K562 (cell line): ENCODE measurements at regions not wholly inside any gene's neighbourhood (a gene's known extent, or its start where the extent isn't known, plus 50 kb on each side); places are given as distances from the start of the nearest gene placed in this dataset.

Experiments
- ATAC-seq: fragments of 200-7000 bp; cut with Tn5 transposase; 3 replicates; pipeline ENCODE4 v1.9.1; 2020; ENCODE audit warnings: moderate library complexity
- BruUV-seq: library from RNA; stranded (reverse); fragments of 400-500 nt; replicated peaks from 2 replicates; lab custom pipeline; 2021; lab: Mats Ljungman, UMichigan
- CTCF ChIA-PET: fragments of 300-600 bp; formaldehyde crosslinking; extraction: SDS; loops from one replicate; lab custom pipeline; 2021; ENCODE audit warnings: low intra/inter-chr PET ratio; lab: Yijun Ruan, JAX
- POLR2A ChIA-PET: fragments of 300-600, 350-650 bp; sonication (Branson Sonifier 250); formaldehyde crosslinking; extraction: SDS; loops from one replicate; lab custom pipeline; 2021; ENCODE audit warnings: antibody characterized with exemption, inconsistent platforms; lab: Yijun Ruan, JAX
- DNase-seq, 4 experiments: peaks; one replicate each; pipeline versions ENCODE4 v3.0.0 to v3.0.0-alpha.2; 2011 to 2018; ENCODE audit warnings: low spot score in 3 of 4, mixed read lengths in 3 of 4; ENCODE audit errors: extremely low read depth in 1 of 4
- FAIRE-seq: peaks from 2 replicates; lab custom pipeline; 2011; peaks lifted over from hg19 to GRCh38; lab: Jason Lieb, UNC
- H2AFZ ChIP-seq: 2 replicates; pipeline ENCODE4 v1.6.0; 2011; ENCODE audit warnings: low read depth, low read length, control low read depth, inconsistent platforms
- H3K27ac ChIP-seq: fragments of 200-600 bp; 3 replicates; pipeline ENCODE4 v1.8.0; 2011; ENCODE audit warnings: low read depth, mild to moderate bottlenecking, control low read depth, inconsistent platforms, low read length, moderate library complexity, mixed read lengths; ENCODE audit errors: extremely low read depth
- H3K27me3 ChIP-seq, 2 experiments: fragments of 300-600 bp in 1 of 2; 2 replicates in 1 of 2; 3 replicates in 1 of 2; pipeline versions ENCODE4 v1.6.0 to v1.8.0; 2011; ENCODE audit warnings: inconsistent platforms in 2 of 2, low read length in 2 of 2, mild to moderate bottlenecking in 1 of 2, mixed read lengths in 1 of 2, moderate library complexity in 1 of 2; ENCODE audit not compliant: control insufficient read depth in 2 of 2, insufficient read depth in 2 of 2
- H3K36me3 ChIP-seq: fragments of 300-600 bp; 3 replicates; pipeline ENCODE4 v1.8.0; 2011; ENCODE audit warnings: mild to moderate bottlenecking, low read length, inconsistent platforms; ENCODE audit not compliant: control insufficient read depth, insufficient read depth
- H3K4me1 ChIP-seq, 2 experiments: fragments of 200-600 bp in 1 of 2; replicated peaks in 1 of 2; 2 replicates in 1 of 2; 3 replicates in 1 of 2; pipeline versions ENCODE4 v1.5.1 to v1.8.0; 2011; ENCODE audit warnings: inconsistent platforms in 2 of 2, low read length in 2 of 2, mild to moderate bottlenecking in 1 of 2, mixed read lengths in 1 of 2, moderate library complexity in 1 of 2; ENCODE audit not compliant: control insufficient read depth in 2 of 2, insufficient read depth in 2 of 2
- H3K4me2 ChIP-seq: 2 replicates; pipeline ENCODE4 v1.6.1; 2011; ENCODE audit warnings: low read length, control low read depth, inconsistent platforms, mixed read lengths; ENCODE audit not compliant: insufficient read depth
- H3K4me3 ChIP-seq: fragments of 200-600 bp; sonication (generic), shearing (Covaris generic); 2 replicates; pipeline ENCODE4 v1.5.1; 2016; ENCODE audit warnings: control low read depth, inconsistent platforms
- H3K79me2 ChIP-seq: fragments of 200-600 bp; 3 replicates; pipeline ENCODE4 v1.8.0; 2011; ENCODE audit warnings: low read length, inconsistent platforms; ENCODE audit not compliant: control insufficient read depth, insufficient read depth
- H3K9ac ChIP-seq, 2 experiments: 2 replicates each; pipeline versions ENCODE4 v1.6.0 to v1.6.1; 2011; ENCODE audit warnings: low read depth in 2 of 2, low read length in 2 of 2, control low read depth in 1 of 2, inconsistent platforms in 1 of 2, mild to moderate bottlenecking in 1 of 2, mixed read lengths in 1 of 2; ENCODE audit not compliant: insufficient read depth in 1 of 2
- H3K9me1 ChIP-seq: one replicate; pipeline ENCODE4 v1.6.0; 2011; ENCODE audit warnings: inconsistent platforms, mild to moderate bottlenecking, low read length, moderate library complexity; ENCODE audit not compliant: control insufficient read depth, insufficient read depth
- H3K9me3 ChIP-seq: replicated peaks from 2 replicates; pipeline ENCODE4 v1.5.1; 2011; ENCODE audit warnings: low read depth, low read length, inconsistent platforms; ENCODE audit not compliant: control insufficient read depth, insufficient read depth
- H4K20me1 ChIP-seq: replicated peaks from 2 replicates; pipeline ENCODE4 v1.6.1; 2011; ENCODE audit warnings: low read length, inconsistent platforms, mixed read lengths; ENCODE audit not compliant: control insufficient read depth, insufficient read depth
- CHCHD3 ChIP-seq: fragments of 250-450 bp; sonication (Bioruptor Pico); IDR thresholded peaks from 2 replicates; pipeline ENCODE4 v2.1.2; 2022; ENCODE audit warnings: mild to moderate bottlenecking
- DNMT1 ChIP-seq: fragments of 450-650 bp; IDR thresholded peaks from 2 replicates; pipeline ENCODE4 v1.6.1; 2016; ENCODE audit warnings: antibody characterized with exemption, mild to moderate bottlenecking
- HMGN3 ChIP-seq: IDR thresholded peaks from 2 replicates; pipeline ENCODE4 v1.6.1; 2011; ENCODE audit warnings: borderline replicate concordance, low read depth, mild to moderate bottlenecking, mixed read lengths, low read length; ENCODE audit not compliant: insufficient read length; ENCODE audit errors: extremely low read depth
- KDM1A ChIP-seq, 2 experiments: fragments of 450-650 bp; IDR thresholded peaks; 2 replicates each; pipeline ENCODE4 v1.6.1; 2016; ENCODE audit warnings: mild to moderate bottlenecking in 2 of 2
- MCM7 ChIP-seq, 2 experiments: fragments of 450-650 bp; IDR thresholded peaks; 2 replicates each; pipeline ENCODE4 v1.6.1; 2016 to 2018
- MEF2D ChIP-seq: conservative IDR thresholded peaks from 2 replicates; pipeline ENCODE4 v1.6.1; 2016; ENCODE audit warnings: low read depth, missing genetic modification characterization, missing compliant biosample characterization
- NEUROD1 ChIP-seq: fragments of 150-350 bp; IDR thresholded peaks from 2 replicates; pipeline ENCODE4 v1.6.1; 2014; ENCODE audit warnings: borderline replicate concordance, low read length, low read depth; ENCODE audit not compliant: partially characterized antibody
- POLR2G ChIP-seq: fragments of 200-400 bp; formaldehyde crosslinking; IDR thresholded peaks from 2 replicates; pipeline ENCODE4 v1.6.1; 2017; ENCODE audit warnings: low read depth, mild to moderate bottlenecking, antibody characterized with exemption, low read length, moderate library complexity
- POU5F1 ChIP-seq: fragments of 150-350 bp; IDR thresholded peaks from 2 replicates; pipeline ENCODE4 v1.6.1; 2014; ENCODE audit warnings: borderline replicate concordance, low read length, low read depth, mild to moderate bottlenecking; ENCODE audit not compliant: partially characterized antibody
- RBFOX2 ChIP-seq: fragments of 200-400 bp; formaldehyde crosslinking; IDR thresholded peaks from 2 replicates; pipeline ENCODE4 v1.6.1; 2017; ENCODE audit warnings: low read depth, mild to moderate bottlenecking, low read length, moderate library complexity
- RFX7 ChIP-seq: fragments of 250-450 bp; sonication (Bioruptor Pico); IDR thresholded peaks from 2 replicates; pipeline ENCODE4 v1.5.1; 2021; ENCODE audit warnings: mild to moderate bottlenecking
- SNRNP70 ChIP-seq: fragments of 200-400 bp; formaldehyde crosslinking; optimal IDR thresholded peaks from 2 replicates; pipeline ENCODE3; 2017; ENCODE audit warnings: low read depth, low read length
- SOX6 ChIP-seq: fragments of 450-650 bp; IDR thresholded peaks from 2 replicates; pipeline ENCODE4 v1.6.1; 2014; ENCODE audit warnings: mild to moderate bottlenecking
- TCF7 ChIP-seq: sonication (generic); IDR thresholded peaks from 2 replicates; pipeline ENCODE4 v1.6.1; 2016; ENCODE audit warnings: antibody characterized with exemption, borderline replicate concordance
- TGIF2 ChIP-seq: sonication (generic); formaldehyde crosslinking; IDR thresholded peaks from 2 replicates; pipeline ENCODE4 v1.8.1; 2022; ENCODE audit warnings: mild to moderate bottlenecking, missing genetic modification reagents, moderate library complexity
- ZNF23 ChIP-seq: fragments of 250-450 bp; sonication (Bioruptor Pico); IDR thresholded peaks from 2 replicates; pipeline ENCODE4 v1.4.0; 2020; ENCODE audit warnings: mild to moderate bottlenecking
- ZNF76 ChIP-seq: fragments of 250-450 bp; sonication (Bioruptor Pico); IDR thresholded peaks from 2 replicates; pipeline ENCODE4 v1.4.0; 2020; ENCODE audit warnings: mild to moderate bottlenecking, moderate library complexity, borderline replicate concordance
- ZNF79 ChIP-seq: fragments of 250-450 bp; sonication (Bioruptor Pico); IDR thresholded peaks from 2 replicates; pipeline ENCODE4 v1.4.0; 2020; ENCODE audit warnings: low read depth, mild to moderate bottlenecking, moderate library complexity
- WGBS: fragments of 100-300 bp; shearing (Covaris generic); methylation state at CpG from one replicate; pipeline ENCODE4 v1.1.6; 2016; ENCODE audit warnings: low coverage, mixed read lengths; ENCODE audit not compliant: insufficient coverage; ENCODE audit errors: missing lambda C conversion rate; 5-methylcytosine and 5-hydroxymethylcytosine counted together
- in situ Hi-C: fragments of 300-500 bp; cut with MboI; formaldehyde crosslinking; loops from 4 replicates; pipeline ENCODE4 v1.15.0; 2018; ENCODE audit warnings: inconsistent platforms, mixed read lengths
- intact Hi-C: fragments of 100-400 bp; cut with micrococcal nuclease; formaldehyde crosslinking; loops from 2 replicates; pipeline ENCODE4 v1.14.2; 2022
- TF ChIP-seq, protein P1 (sequence below): sonication (generic); formaldehyde crosslinking; IDR thresholded peaks from 2 replicates; pipeline ENCODE4 v1.8.0; 2022; ENCODE audit warnings: missing genetic modification reagents, mild to moderate bottlenecking, borderline replicate concordance
- TF ChIP-seq, protein P2 (sequence below): fragments of 450-650 bp; formaldehyde crosslinking; IDR thresholded peaks from 2 replicates; pipeline ENCODE4 v1.4.0; 2022; ENCODE audit warnings: missing genetic modification characterization

- TF ChIP-seq RFX7, result no peak
- no peak for TF ChIP-seq RBFOX2
- TF ChIP-seq DNMT1, result no peak
- TF ChIP-seq, all 486 proteins: peak for 0
Measured at GRCh38 chr13:84439108-84439507, 556.8 kb upstream of the SLITRK1 start (continued).

GRCh38 chr13:84433024-84433423, 550.8 kb upstream of the SLITRK1 start:
- in situ Hi-C loops (no loop called here), intact Hi-C loops (no loop called here)
- Histone ChIP-seq H3K36me3 (no peaks in the 10 kb centered on the region), H3K9me1 (no peaks in the 10 kb centered on the region), H3K9ac (no peak overlapping the region), H3K4me1 (no peaks in the 10 kb centered on the region), H3K27me3 (no peaks in the 10 kb centered on the region), H2AFZ (no peak overlapping the region), H3K79me2 (no peaks in the 10 kb centered on the region), H3K4me2 (no peak overlapping the region), H3K9me3 (no peaks in the 10 kb centered on the region), H3K27ac (no peak overlapping the region), H4K20me1 (no peaks in the 10 kb centered on the region), H3K4me3 (no peak overlapping the region)
- POLR2A ChIA-PET, result no interaction called here
- TF ChIP-seq SOX6 (no peak), KDM1A (IDR thresholded peaks at IDR 0.05) (no peak), ZNF76 (CRISPR knock-in tag) (no peak), TCF7 (no peak), MCM7 (IDR thresholded peaks at IDR 0.05) (no peak), ZNF79 (CRISPR knock-in tag) (no peak), NEUROD1 (no peak), TGIF2 (CRISPR knock-in tag) (no peak), POLR2G (no peak), ZNF23 (no peak), MEF2D (tag) (no peak), POU5F1 (no peak), SNRNP70 (no peak), HMGN3 (no peak), CHCHD3 (CRISPR knock-in tag) (no peak)
- TF ChIP-seq, protein P1, sequence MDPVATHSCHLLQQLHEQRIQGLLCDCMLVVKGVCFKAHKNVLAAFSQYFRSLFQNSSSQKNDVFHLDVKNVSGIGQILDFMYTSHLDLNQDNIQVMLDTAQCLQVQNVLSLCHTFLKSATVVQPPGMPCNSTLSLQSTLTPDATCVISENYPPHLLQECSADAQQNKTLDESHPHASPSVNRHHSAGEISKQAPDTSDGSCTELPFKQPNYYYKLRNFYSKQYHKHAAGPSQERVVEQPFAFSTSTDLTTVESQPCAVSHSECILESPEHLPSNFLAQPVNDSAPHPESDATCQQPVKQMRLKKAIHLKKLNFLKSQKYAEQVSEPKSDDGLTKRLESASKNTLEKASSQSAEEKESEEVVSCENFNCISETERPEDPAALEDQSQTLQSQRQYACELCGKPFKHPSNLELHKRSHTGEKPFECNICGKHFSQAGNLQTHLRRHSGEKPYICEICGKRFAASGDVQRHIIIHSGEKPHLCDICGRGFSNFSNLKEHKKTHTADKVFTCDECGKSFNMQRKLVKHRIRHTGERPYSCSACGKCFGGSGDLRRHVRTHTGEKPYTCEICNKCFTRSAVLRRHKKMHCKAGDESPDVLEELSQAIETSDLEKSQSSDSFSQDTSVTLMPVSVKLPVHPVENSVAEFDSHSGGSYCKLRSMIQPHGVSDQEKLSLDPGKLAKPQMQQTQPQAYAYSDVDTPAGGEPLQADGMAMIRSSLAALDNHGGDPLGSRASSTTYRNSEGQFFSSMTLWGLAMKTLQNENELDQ (CRISPR knock-in tag), result no peak
- TF ChIP-seq, protein P2, sequence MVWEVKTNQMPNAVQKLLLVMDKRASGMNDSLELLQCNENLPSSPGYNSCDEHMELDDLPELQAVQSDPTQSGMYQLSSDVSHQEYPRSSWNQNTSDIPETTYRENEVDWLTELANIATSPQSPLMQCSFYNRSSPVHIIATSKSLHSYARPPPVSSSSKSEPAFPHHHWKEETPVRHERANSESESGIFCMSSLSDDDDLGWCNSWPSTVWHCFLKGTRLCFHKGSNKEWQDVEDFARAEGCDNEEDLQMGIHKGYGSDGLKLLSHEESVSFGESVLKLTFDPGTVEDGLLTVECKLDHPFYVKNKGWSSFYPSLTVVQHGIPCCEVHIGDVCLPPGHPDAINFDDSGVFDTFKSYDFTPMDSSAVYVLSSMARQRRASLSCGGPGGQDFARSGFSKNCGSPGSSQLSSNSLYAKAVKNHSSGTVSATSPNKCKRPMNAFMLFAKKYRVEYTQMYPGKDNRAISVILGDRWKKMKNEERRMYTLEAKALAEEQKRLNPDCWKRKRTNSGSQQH (CRISPR knock-in tag), result no peak
- FAIRE-seq (no peak), ATAC-seq (no peak), DNase-seq (no peak)
- WGBS, result 0% methylated on average over 2 of the region's 2 CpGs
- no TSS peak for BruUV-seq
- CTCF ChIA-PET, result no interaction called here
